ENCODE measurements at regions not wholly inside any gene's neighbourhood (a gene's known extent, or its start where the extent isn't known, plus 50 kb on each side); places are given as distances from the start of the nearest gene placed in this dataset.

DNA sequence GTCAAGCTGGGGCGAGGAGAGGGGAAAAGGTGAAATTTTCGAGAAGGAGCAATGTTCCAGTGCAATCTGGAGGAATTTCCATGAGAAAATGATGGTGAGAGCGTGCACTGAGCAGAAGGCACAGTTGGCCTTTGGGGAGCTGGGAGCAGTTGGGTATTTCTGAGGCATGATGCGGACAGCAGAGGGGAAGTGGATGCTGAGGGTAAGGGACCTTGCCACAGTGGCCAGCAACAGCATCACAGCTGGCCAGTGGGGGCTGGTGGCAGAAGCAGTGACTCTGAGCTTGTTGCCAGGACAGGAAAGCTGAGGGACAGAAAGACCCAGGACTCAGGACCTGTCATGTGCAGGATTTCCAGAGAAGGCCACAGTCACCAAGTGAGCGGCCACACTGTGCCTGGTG lies 98.9 kb downstream of the LSM3 start:
- no peak for DNase-seq
- Mint-ChIP-seq H3K27me3 (ENCODE audit: unreplicated experiment) (peaks cover 8% of the 10 kb centered on the region), H3K9me3 (ENCODE audit: unreplicated experiment) (peaks cover 3% of the 10 kb centered on the region), H3K36me3 (ENCODE audit: unreplicated experiment) (no peaks in the 10 kb centered on the region), H3K4me3 (ENCODE audit: unreplicated experiment) (no peak overlapping the region), H3K27ac (ENCODE audit: unreplicated experiment) (peak overlapping the region; percentile 53), H3K4me1 (ENCODE audit: low read depth, unreplicated experiment) (peaks cover 21% of the 10 kb centered on the region)
- TF ChIP-seq, protein P1, sequence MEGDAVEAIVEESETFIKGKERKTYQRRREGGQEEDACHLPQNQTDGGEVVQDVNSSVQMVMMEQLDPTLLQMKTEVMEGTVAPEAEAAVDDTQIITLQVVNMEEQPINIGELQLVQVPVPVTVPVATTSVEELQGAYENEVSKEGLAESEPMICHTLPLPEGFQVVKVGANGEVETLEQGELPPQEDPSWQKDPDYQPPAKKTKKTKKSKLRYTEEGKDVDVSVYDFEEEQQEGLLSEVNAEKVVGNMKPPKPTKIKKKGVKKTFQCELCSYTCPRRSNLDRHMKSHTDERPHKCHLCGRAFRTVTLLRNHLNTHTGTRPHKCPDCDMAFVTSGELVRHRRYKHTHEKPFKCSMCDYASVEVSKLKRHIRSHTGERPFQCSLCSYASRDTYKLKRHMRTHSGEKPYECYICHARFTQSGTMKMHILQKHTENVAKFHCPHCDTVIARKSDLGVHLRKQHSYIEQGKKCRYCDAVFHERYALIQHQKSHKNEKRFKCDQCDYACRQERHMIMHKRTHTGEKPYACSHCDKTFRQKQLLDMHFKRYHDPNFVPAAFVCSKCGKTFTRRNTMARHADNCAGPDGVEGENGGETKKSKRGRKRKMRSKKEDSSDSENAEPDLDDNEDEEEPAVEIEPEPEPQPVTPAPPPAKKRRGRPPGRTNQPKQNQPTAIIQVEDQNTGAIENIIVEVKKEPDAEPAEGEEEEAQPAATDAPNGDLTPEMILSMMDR (IDR thresholded peaks at IDR 0.05; ENCODE audit: partially characterized antibody, unreplicated experiment): no peak

DNA sequence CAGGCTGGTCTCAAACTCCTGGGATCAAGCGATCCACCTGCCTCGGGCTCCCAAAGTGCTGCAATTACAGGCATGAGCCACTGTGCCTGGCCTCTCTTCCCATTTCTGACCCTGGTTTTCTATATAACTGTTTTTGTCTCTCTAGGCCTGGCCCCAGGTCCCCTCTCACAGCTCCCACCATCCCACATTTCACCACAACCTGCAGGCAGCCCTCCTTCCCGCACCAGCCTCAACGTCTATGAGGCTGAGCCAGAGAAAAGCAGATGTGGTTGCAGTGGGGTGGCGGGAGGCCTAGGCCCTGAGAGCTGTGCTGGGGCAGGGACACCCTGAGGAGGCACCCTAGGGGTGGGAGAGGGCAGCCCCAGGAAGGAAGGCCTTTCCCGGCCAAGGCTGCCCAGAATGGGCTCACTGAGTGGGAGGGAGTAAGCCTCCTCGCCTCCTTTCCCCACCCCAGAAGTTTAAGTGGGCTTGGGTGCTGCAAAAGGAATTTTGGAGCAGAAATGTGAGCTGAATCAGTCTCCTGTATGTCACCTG lies 99.7 kb downstream of the LSM3 start:
- Mint-ChIP-seq H3K4me1 (ENCODE audit: low read depth, unreplicated experiment) (peaks cover 13% of the 10 kb centered on the region), H3K36me3 (ENCODE audit: unreplicated experiment) (no peaks in the 10 kb centered on the region), H3K27ac (ENCODE audit: unreplicated experiment) (no peak overlapping the region), H3K27me3 (ENCODE audit: unreplicated experiment) (peaks cover 12% of the 10 kb centered on the region), H3K9me3 (ENCODE audit: unreplicated experiment) (peaks cover 3% of the 10 kb centered on the region), H3K4me3 (ENCODE audit: unreplicated experiment) (no peak overlapping the region)
- no peak for DNase-seq
- TF ChIP-seq, protein P1 (IDR thresholded peaks at IDR 0.05; ENCODE audit: partially characterized antibody, unreplicated experiment): no peak

DNA sequence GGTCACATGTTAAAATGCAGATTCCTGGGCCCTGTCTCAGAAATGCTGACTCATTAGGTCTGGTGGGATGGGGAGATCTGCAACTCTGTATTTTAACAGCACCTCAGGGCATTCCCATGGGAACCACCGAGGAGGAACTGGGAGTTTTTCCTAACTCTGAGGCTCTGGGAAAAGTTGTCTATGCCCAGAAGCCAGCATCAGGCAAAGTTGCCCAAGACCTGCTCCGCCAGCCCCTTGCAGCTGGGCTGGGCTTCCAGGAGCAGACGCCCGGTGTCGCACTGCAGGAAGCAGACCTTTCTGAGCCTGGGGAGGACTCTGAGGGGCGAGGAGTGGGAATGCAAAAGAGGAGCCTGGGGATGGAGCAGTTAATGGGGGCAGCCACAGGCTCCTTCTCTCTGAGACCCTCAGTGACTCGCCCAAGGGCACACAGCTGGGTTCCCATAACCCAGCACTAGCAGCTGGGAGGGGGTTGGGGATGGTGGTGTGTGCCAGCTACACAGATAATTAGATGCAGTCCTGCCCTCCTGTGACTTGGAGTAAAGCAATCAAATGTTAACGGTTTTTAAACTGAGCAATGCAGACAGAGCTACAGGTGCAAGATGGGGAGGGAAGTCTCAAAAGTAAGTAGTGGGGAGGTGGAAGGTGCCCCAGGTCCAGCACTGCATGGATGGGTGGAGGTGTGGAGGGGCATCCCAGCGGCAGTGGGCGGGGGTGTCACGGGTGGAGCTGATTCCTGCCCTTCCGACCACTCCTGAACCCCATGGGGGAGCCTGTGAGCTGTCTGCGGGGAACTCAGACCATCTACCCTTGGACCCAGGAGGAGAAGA lies 100.4 kb downstream of the LSM3 start:
- H3K9me3 Mint-ChIP-seq (ENCODE audit: unreplicated experiment): no peaks in the 10 kb centered on the region
- no peak overlapping the region for H3K27ac Mint-ChIP-seq (ENCODE audit: unreplicated experiment)
- H3K4me1 Mint-ChIP-seq (ENCODE audit: low read depth, unreplicated experiment): peaks cover 8% of the 10 kb centered on the region
- TF ChIP-seq, protein P1 (IDR thresholded peaks at IDR 0.05; ENCODE audit: partially characterized antibody, unreplicated experiment): no peak
- DNase-seq: no peak
- peaks cover 9% of the 10 kb centered on the region for H3K27me3 Mint-ChIP-seq (ENCODE audit: unreplicated experiment)
- no peaks in the 10 kb centered on the region for H3K36me3 Mint-ChIP-seq (ENCODE audit: unreplicated experiment)
- H3K4me3 Mint-ChIP-seq (ENCODE audit: unreplicated experiment): no peak overlapping the region

DNA sequence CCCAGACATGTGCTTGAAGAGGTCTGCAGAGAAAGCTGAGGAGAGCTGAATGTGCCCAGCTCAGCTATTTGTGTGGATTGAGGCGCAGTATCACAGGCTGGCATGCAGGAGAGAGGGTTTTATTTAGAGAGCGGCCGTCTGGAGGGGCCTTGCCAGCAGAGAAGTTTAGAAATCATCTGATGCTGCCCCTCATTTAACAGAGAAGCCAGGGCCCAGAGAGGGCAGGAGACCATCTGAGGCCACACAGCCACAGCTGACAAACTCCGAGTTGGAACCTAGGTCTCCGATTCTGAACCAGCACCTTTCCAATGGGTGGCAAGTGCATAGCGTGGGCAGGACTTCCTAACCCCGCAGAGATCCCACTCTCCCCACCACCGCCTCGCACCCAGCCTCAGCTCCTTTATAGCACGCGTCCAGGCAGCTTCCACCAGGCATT lies 101.0 kb downstream of the LSM3 start:
- H3K4me3 Mint-ChIP-seq (ENCODE audit: unreplicated experiment): no peak overlapping the region
- no peak overlapping the region for H3K27ac Mint-ChIP-seq (ENCODE audit: unreplicated experiment)
- H3K4me1 Mint-ChIP-seq (ENCODE audit: low read depth, unreplicated experiment): peaks cover 11% of the 10 kb centered on the region
- peaks cover 9% of the 10 kb centered on the region for H3K27me3 Mint-ChIP-seq (ENCODE audit: unreplicated experiment)
- TF ChIP-seq, protein P1 (IDR thresholded peaks at IDR 0.05; ENCODE audit: partially characterized antibody, unreplicated experiment): no peak
- no peak for DNase-seq
- no peaks in the 10 kb centered on the region for H3K9me3 Mint-ChIP-seq (ENCODE audit: unreplicated experiment)
- H3K36me3 Mint-ChIP-seq (ENCODE audit: unreplicated experiment): no peaks in the 10 kb centered on the region

DNA sequence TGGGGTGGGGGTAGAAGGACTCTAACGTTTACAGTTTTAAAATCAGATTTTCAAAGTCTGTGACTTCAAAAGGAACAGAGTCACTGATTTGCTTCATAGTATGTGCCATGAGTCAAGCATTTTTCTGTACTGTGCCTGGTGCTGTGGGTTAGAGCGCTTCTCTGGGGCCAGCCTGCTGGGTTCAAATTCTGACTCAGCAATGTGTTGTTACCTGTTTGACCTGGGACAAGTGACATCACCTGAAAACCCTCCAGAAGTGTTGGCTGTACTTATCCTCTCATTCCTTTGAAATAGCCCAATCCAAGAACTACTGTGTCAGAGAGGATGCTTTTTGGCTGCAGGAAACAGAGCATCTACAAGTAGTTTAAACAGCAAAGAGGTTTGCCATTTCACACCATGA lies 101.7 kb downstream of the LSM3 start:
- H3K27ac Mint-ChIP-seq (ENCODE audit: unreplicated experiment): no peak overlapping the region
- no peaks in the 10 kb centered on the region for H3K36me3 Mint-ChIP-seq (ENCODE audit: unreplicated experiment)
- peaks cover 9% of the 10 kb centered on the region for H3K27me3 Mint-ChIP-seq (ENCODE audit: unreplicated experiment)
- TF ChIP-seq, protein P1 (IDR thresholded peaks at IDR 0.05; ENCODE audit: partially characterized antibody, unreplicated experiment): no peak
- no peaks in the 10 kb centered on the region for H3K9me3 Mint-ChIP-seq (ENCODE audit: unreplicated experiment)
- H3K4me3 Mint-ChIP-seq (ENCODE audit: unreplicated experiment): no peak overlapping the region
- no peak for DNase-seq
- peaks cover 17% of the 10 kb centered on the region for H3K4me1 Mint-ChIP-seq (ENCODE audit: low read depth, unreplicated experiment)

Data from glutamatergic neuron (in vitro differentiated cells).